ENCODE measurements at regions not wholly inside any gene's neighbourhood (a gene's known extent, or its start where the extent isn't known, plus 50 kb on each side); places are given as distances from the start of the nearest gene placed in this dataset.

GRCh38 chr2:7940723-7941122 lies 741.1 kb upstream of the ID2 start:
- no peak for TF ChIP-seq CTCF (IDR thresholded peaks at IDR 0.05)
- TF ChIP-seq POLR2A (IDR thresholded peaks at IDR 0.05), result no peak
